ENCODE measurements at regions not wholly inside any gene's neighbourhood (a gene's known extent, or its start where the extent isn't known, plus 50 kb on each side); places are given as distances from the start of the nearest gene placed in this dataset.

DNA sequence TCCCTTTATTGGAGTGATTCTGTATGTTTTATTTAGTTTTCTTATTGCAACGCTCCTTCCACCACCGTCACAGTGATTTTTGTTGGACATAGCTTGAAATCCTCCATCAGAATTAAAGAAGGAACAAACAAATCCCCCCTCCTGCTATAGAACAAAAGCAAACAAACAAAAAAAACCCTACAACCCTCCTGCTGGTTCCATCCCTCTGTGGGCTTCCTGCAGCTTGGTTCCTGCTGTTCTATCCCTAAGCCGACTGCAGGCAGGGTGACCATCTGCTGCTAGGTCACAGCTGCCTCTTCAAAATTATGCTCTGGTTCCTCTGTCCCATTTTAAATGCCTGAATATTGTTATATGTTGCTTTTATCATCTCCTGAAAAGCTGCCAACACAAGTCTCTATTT lies 116.8 kb upstream of the AGA start:
- no peaks in the 10 kb centered on the region for H3K4me1 ChIP-seq (ENCODE audit: control insufficient read depth, insufficient read depth, low read length)
- dilution Hi-C loops (cut with HindIII; ENCODE audit: low sequenced_read_pairs, unreplicated experiment) (no loop called here), intact Hi-C loops (cut with micrococcal nuclease) (no loop called here), in situ Hi-C loops (cut with MboI; ENCODE audit: low sequenced_read_pairs) (loop anchor here (25.0 kb wide), 2 partner anchors 447 to 1728 kb away; no protein-coding TSS in a partner anchor)
- DNase-seq, result no peak
- no peak overlapping the region for H3K18ac ChIP-seq (ENCODE audit: low read depth, low read length)
- no peak overlapping the region for H3K4ac ChIP-seq (ENCODE audit: low read depth, low read length)
- H4K5ac ChIP-seq (ENCODE audit: low read depth, low read length), result no peak overlapping the region
- H3K9me3 ChIP-seq (ENCODE audit: control insufficient read depth, insufficient read depth, low read length), result no peaks in the 10 kb centered on the region
- no peak overlapping the region for H3K4me2 ChIP-seq (ENCODE audit: low read depth, low read length)
- TF ChIP-seq RAD21 (IDR thresholded peaks at IDR 0.05; ENCODE audit: low read length) (no peak), BHLHE40 (IDR thresholded peaks at IDR 0.05; ENCODE audit: low read depth, low read length) (no peak), CEBPB (IDR thresholded peaks at IDR 0.05; ENCODE audit: low read depth, low read length) (no peak), MXI1 (IDR thresholded peaks at IDR 0.05; ENCODE audit: borderline replicate concordance, low read depth, low read length) (no peak), POLR2A (IDR thresholded peaks at IDR 0.05; ENCODE audit: low read depth, low read length) (no peak), MAZ (IDR thresholded peaks at IDR 0.05; ENCODE audit: borderline replicate concordance, low read depth, low read length) (no peak), RFX5 (IDR thresholded peaks at IDR 0.05; ENCODE audit: low read depth, low read length) (no peak)
- TF ChIP-seq, protein P1, sequence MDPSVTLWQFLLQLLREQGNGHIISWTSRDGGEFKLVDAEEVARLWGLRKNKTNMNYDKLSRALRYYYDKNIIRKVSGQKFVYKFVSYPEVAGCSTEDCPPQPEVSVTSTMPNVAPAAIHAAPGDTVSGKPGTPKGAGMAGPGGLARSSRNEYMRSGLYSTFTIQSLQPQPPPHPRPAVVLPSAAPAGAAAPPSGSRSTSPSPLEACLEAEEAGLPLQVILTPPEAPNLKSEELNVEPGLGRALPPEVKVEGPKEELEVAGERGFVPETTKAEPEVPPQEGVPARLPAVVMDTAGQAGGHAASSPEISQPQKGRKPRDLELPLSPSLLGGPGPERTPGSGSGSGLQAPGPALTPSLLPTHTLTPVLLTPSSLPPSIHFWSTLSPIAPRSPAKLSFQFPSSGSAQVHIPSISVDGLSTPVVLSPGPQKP (IDR thresholded peaks at IDR 0.05; ENCODE audit: borderline replicate concordance, low read depth, low read length), result no peak
- TF ChIP-seq, protein P2, sequence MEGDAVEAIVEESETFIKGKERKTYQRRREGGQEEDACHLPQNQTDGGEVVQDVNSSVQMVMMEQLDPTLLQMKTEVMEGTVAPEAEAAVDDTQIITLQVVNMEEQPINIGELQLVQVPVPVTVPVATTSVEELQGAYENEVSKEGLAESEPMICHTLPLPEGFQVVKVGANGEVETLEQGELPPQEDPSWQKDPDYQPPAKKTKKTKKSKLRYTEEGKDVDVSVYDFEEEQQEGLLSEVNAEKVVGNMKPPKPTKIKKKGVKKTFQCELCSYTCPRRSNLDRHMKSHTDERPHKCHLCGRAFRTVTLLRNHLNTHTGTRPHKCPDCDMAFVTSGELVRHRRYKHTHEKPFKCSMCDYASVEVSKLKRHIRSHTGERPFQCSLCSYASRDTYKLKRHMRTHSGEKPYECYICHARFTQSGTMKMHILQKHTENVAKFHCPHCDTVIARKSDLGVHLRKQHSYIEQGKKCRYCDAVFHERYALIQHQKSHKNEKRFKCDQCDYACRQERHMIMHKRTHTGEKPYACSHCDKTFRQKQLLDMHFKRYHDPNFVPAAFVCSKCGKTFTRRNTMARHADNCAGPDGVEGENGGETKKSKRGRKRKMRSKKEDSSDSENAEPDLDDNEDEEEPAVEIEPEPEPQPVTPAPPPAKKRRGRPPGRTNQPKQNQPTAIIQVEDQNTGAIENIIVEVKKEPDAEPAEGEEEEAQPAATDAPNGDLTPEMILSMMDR (conservative IDR thresholded peaks at IDR 0.05; ENCODE audit: low read depth, low read length), result no peak
- H3K27ac ChIP-seq (ENCODE audit: insufficient read depth, low read length), result no peak overlapping the region
- no peak overlapping the region for H3K14ac ChIP-seq (replicated peaks; ENCODE audit: low read depth, low read length)
- no peak overlapping the region for H2BK120ac ChIP-seq (ENCODE audit: low read depth, low read length)
- no peak overlapping the region for H2AFZ ChIP-seq (replicated peaks; ENCODE audit: low read length, poor library complexity)
- ATAC-seq (ENCODE audit: low read depth), result no peak
- H4K20me1 ChIP-seq (ENCODE audit: insufficient read depth, low read length), result no peaks in the 10 kb centered on the region
- no peak overlapping the region for H2BK15ac ChIP-seq (ENCODE audit: low read depth, low read length)
- CTCF ChIA-PET, result no interaction called here
- BruUV-seq (replicated peaks), result no TSS peak
- H4K8ac ChIP-seq (ENCODE audit: low read depth in 2 of 2, low read length in 2 of 2), result no peak overlapping the region
- H2BK20ac ChIP-seq (ENCODE audit: low read depth, low read length), result no peak overlapping the region
- H2BK5ac ChIP-seq (ENCODE audit: low read depth, low read length, poor library complexity, severe bottlenecking), result no peak overlapping the region
- H3K79me1 ChIP-seq (ENCODE audit: low read depth in 1 of 2, low read length in 2 of 2), result no peaks in the 10 kb centered on the region
- WGBS, 2 experiments (ENCODE audit: extremely low coverage in 2 of 2, insufficient read length in 1 of 2), result no CpG with 5 or more reads among the region's 3 CpGs
- no peak overlapping the region for H3K4me3 ChIP-seq (ENCODE audit: insufficient read depth, low read depth, low read length)
- H3K9ac ChIP-seq (ENCODE audit: low read depth, low read length), result no peak overlapping the region
- H3K27me3 ChIP-seq (ENCODE audit: control insufficient read depth, insufficient read depth, low read length), result no peaks in the 10 kb centered on the region
- no peak overlapping the region for H2AK5ac ChIP-seq (ENCODE audit: low read depth, low read length)
- POLR2A ChIA-PET (ENCODE audit: unreplicated experiment), result no interaction called here
- H3K36me3 ChIP-seq (ENCODE audit: control insufficient read depth, insufficient read depth, low read length), result no peaks in the 10 kb centered on the region
- H3K56ac ChIP-seq (ENCODE audit: extremely low read depth, insufficient read depth, low read length), result no peak overlapping the region
- no peak overlapping the region for H4K91ac ChIP-seq (ENCODE audit: insufficient read depth, low read depth, low read length)
- no peak overlapping the region for H2AK9ac ChIP-seq (replicated peaks; ENCODE audit: low read depth, low read length, poor library complexity)
- H3K23ac ChIP-seq (ENCODE audit: low read depth, low read length), result no peak overlapping the region
- H3K9me1 ChIP-seq (ENCODE audit: insufficient read depth, low read length), result no peaks in the 10 kb centered on the region

All from IMR-90 (cell line).